SK-N-SH treated with all-trans-retinoic acid at 6 μM for 48 hours (cell line): ENCODE measurements at regions not wholly inside any gene's neighbourhood (a gene's known extent, or its start where the extent isn't known, plus 50 kb on each side); places are given as distances from the start of the nearest gene placed in this dataset.
A peak's percentile ranks its signal among the peaks of the same experiment; 100 is the strongest.

Source experiments
- ATAC-seq: fragments of 200-7000 bp; cut with Tn5 transposase; 3 replicates; pipeline ENCODE4 v1.9.1; 2020; ENCODE audit warnings: mild to moderate bottlenecking, moderate library complexity
- ARNTL ChIP-seq: fragments of 450-650 bp; formaldehyde crosslinking; IDR thresholded peaks from 2 replicates; pipeline ENCODE4 v1.5.0; 2020; ENCODE audit warnings: low read depth, mild to moderate bottlenecking, moderate library complexity, borderline replicate concordance
- BACH2 ChIP-seq: fragments of 250-450 bp; sonication (Bioruptor Pico); IDR thresholded peaks from 2 replicates; pipeline ENCODE4 v1.9.0; 2021; ENCODE audit warnings: mild to moderate bottlenecking, borderline replicate concordance
- CSDC2 ChIP-seq: fragments of 250-450 bp; sonication (Bioruptor Pico); IDR thresholded peaks from 2 replicates; pipeline ENCODE4 v1.5.0; 2020; ENCODE audit warnings: mild to moderate bottlenecking, moderate library complexity
- ESRRG ChIP-seq: fragments of 250-450 bp; sonication (Bioruptor Pico); IDR thresholded peaks from 2 replicates; pipeline ENCODE4 v1.6.1; 2021; ENCODE audit warnings: mild to moderate bottlenecking
- GLIS3 ChIP-seq: fragments of 250-450 bp; sonication (Bioruptor Pico); IDR thresholded peaks from 2 replicates; pipeline ENCODE4 v1.5.0; 2020; ENCODE audit warnings: mild to moderate bottlenecking, moderate library complexity
- ISL1 ChIP-seq: fragments of 250-450 bp; sonication (Bioruptor Pico); IDR thresholded peaks from 2 replicates; pipeline ENCODE4 v2.1.2; 2022; ENCODE audit warnings: mild to moderate bottlenecking, moderate library complexity
- OSR1 ChIP-seq: fragments of 250-450 bp; sonication (Bioruptor Pico); IDR thresholded peaks from 2 replicates; pipeline ENCODE4 v1.8.0; 2022; ENCODE audit warnings: moderate library complexity, mild to moderate bottlenecking, inconsistent platforms
- PATZ1 ChIP-seq: fragments of 250-450 bp; sonication (Bioruptor Pico); IDR thresholded peaks from 2 replicates; pipeline ENCODE4 v1.8.0; 2020; ENCODE audit warnings: mild to moderate bottlenecking, moderate library complexity, borderline replicate concordance
- POU6F1 ChIP-seq: fragments of 250-450 bp; sonication (Bioruptor Pico); IDR thresholded peaks from 2 replicates; pipeline ENCODE4 v1.8.0; 2021; ENCODE audit warnings: low read depth, mild to moderate bottlenecking, moderate library complexity, borderline replicate concordance
- SNAI2 ChIP-seq: fragments of 250-450 bp; sonication (Bioruptor Pico); IDR thresholded peaks from 2 replicates; pipeline ENCODE4 v1.5.0; 2020; ENCODE audit warnings: mild to moderate bottlenecking, moderate library complexity
- TCF4 ChIP-seq: fragments of 250-450 bp; sonication (Bioruptor Pico); IDR thresholded peaks from 2 replicates; pipeline ENCODE4 v1.8.0; 2021; ENCODE audit warnings: mild to moderate bottlenecking, moderate library complexity, borderline replicate concordance
- TOX ChIP-seq: fragments of 250-450 bp; sonication (Bioruptor Pico); IDR thresholded peaks from 2 replicates; pipeline ENCODE4 v1.8.0; 2021; ENCODE audit warnings: mild to moderate bottlenecking, moderate library complexity, borderline replicate concordance
- ZC3H10 ChIP-seq: fragments of 250-450 bp; sonication (Bioruptor Pico); IDR thresholded peaks from 2 replicates; pipeline ENCODE4 v1.5.1; 2021; ENCODE audit warnings: mild to moderate bottlenecking, moderate library complexity
- ZFP3 ChIP-seq: fragments of 250-450 bp; sonication (Bioruptor Pico); IDR thresholded peaks from 2 replicates; pipeline ENCODE4 v1.5.0; 2020; ENCODE audit warnings: mild to moderate bottlenecking, moderate library complexity
- ZFP30 ChIP-seq: fragments of 450-650 bp; formaldehyde crosslinking; IDR thresholded peaks from 2 replicates; pipeline ENCODE4 v1.5.0; 2022; ENCODE audit warnings: mild to moderate bottlenecking, moderate library complexity
- ZNF565 ChIP-seq: fragments of 450-650 bp; formaldehyde crosslinking; conservative IDR thresholded peaks from 2 replicates; pipeline ENCODE4 v1.5.0; 2020; ENCODE audit warnings: low read depth, mild to moderate bottlenecking, moderate library complexity
- ZNF70 ChIP-seq: fragments of 450-650 bp; formaldehyde crosslinking; IDR thresholded peaks from 2 replicates; pipeline ENCODE4 v1.5.0; 2020; ENCODE audit warnings: mild to moderate bottlenecking, moderate library complexity
- TF ChIP-seq, protein P1 (sequence below): fragments of 250-450 bp; sonication (Bioruptor Pico); IDR thresholded peaks from 2 replicates; pipeline ENCODE4 v1.5.1; 2020; ENCODE audit warnings: low read depth, mild to moderate bottlenecking, moderate library complexity
- TF ChIP-seq, protein P2 (sequence below): fragments of 250-450 bp; sonication (Bioruptor Pico); IDR thresholded peaks from 2 replicates; pipeline ENCODE4 v1.5.0; 2020; ENCODE audit warnings: mild to moderate bottlenecking, moderate library complexity

DNA sequence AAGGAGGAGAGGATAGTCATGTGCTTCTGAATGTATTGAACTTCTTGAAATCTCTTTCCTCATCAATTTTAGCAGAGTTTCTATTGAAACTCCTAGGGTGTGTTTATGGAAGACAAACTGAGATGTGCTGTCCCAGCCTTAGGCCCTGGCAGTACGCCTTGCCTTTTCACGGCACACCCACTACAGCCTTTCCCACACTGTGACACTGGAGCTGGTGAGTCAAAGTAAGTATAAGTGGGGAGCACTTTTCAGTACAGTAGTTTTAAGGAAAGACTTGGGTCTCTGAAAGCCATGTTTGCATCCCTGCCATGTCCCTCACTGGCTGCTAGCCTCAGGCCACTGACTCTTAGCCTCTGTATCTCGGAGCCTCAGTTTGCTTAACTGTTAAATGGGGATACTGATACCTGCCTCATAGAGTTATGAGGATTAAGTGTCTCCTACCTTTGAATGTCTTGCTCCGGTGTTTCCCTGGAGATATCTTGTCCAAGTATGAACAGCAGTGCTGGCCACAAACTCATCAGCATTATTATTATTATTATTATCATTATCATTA, 144.7 kb upstream of the CRHR1 start:
- no peak for ATAC-seq
- no peak for TF ChIP-seq OSR1 (CRISPR knock-in tag)
- no peak for TF ChIP-seq BACH2 (CRISPR knock-in tag)
- TF ChIP-seq POU6F1 (CRISPR knock-in tag) = no peak
- no peak for TF ChIP-seq CSDC2 (CRISPR knock-in tag)
- no peak for TF ChIP-seq ZC3H10 (CRISPR knock-in tag)
- no peak for TF ChIP-seq ARNTL (CRISPR knock-in tag)
- TF ChIP-seq ESRRG = no peak
- no peak for TF ChIP-seq PATZ1 (CRISPR knock-in tag)
- no peak for TF ChIP-seq ZNF565 (CRISPR knock-in tag)
- TF ChIP-seq, protein P1, sequence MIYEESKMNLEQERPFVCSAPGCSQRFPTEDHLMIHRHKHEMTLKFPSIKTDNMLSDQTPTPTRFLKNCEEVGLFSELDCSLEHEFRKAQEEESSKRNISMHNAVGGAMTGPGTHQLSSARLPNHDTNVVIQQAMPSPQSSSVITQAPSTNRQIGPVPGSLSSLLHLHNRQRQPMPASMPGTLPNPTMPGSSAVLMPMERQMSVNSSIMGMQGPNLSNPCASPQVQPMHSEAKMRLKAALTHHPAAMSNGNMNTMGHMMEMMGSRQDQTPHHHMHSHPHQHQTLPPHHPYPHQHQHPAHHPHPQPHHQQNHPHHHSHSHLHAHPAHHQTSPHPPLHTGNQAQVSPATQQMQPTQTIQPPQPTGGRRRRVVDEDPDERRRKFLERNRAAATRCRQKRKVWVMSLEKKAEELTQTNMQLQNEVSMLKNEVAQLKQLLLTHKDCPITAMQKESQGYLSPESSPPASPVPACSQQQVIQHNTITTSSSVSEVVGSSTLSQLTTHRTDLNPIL (CRISPR knock-in tag) = no peak
- TF ChIP-seq, protein P2, sequence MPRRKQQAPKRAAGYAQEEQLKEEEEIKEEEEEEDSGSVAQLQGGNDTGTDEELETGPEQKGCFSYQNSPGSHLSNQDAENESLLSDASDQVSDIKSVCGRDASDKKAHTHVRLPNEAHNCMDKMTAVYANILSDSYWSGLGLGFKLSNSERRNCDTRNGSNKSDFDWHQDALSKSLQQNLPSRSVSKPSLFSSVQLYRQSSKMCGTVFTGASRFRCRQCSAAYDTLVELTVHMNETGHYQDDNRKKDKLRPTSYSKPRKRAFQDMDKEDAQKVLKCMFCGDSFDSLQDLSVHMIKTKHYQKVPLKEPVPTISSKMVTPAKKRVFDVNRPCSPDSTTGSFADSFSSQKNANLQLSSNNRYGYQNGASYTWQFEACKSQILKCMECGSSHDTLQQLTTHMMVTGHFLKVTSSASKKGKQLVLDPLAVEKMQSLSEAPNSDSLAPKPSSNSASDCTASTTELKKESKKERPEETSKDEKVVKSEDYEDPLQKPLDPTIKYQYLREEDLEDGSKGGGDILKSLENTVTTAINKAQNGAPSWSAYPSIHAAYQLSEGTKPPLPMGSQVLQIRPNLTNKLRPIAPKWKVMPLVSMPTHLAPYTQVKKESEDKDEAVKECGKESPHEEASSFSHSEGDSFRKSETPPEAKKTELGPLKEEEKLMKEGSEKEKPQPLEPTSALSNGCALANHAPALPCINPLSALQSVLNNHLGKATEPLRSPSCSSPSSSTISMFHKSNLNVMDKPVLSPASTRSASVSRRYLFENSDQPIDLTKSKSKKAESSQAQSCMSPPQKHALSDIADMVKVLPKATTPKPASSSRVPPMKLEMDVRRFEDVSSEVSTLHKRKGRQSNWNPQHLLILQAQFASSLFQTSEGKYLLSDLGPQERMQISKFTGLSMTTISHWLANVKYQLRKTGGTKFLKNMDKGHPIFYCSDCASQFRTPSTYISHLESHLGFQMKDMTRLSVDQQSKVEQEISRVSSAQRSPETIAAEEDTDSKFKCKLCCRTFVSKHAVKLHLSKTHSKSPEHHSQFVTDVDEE (CRISPR knock-in tag) = no peak
- TF ChIP-seq TCF4 (CRISPR knock-in tag) = no peak
- TF ChIP-seq ZFP30 (CRISPR knock-in tag) = no peak
- no peak for TF ChIP-seq SNAI2 (CRISPR knock-in tag)
- TF ChIP-seq ISL1 = no peak
- TF ChIP-seq ZNF70 = no peak
- TF ChIP-seq GLIS3 (CRISPR knock-in tag) = no peak

- TF ChIP-seq ZFP3 (CRISPR knock-in tag) (no peak), ZNF70 (no peak), TOX (CRISPR knock-in tag) (no peak), ZC3H10 (CRISPR knock-in tag) (no peak), OSR1 (CRISPR knock-in tag) (no peak), GLIS3 (CRISPR knock-in tag) (no peak), TCF4 (CRISPR knock-in tag) (no peak)
- TF ChIP-seq, protein P2 (CRISPR knock-in tag) = no peak
- TF ChIP-seq, all 23 proteins: peak for 0
- ATAC-seq = peak; percentile 95
Measured at GRCh38 chr17:45640141-45640850, 143.8 kb upstream of the CRHR1 start.
